HEK293 (cell line): ENCODE measurements at regions not wholly inside any gene's neighbourhood (a gene's known extent, or its start where the extent isn't known, plus 50 kb on each side); places are given as distances from the start of the nearest gene placed in this dataset.

Experiments
- CTCF ChIP-seq: fragments of 450-650 bp; formaldehyde crosslinking; IDR thresholded peaks from 2 replicates; pipeline ENCODE4 v1.5.1; 2016; ENCODE audit warnings: missing biosample characterization, missing genetic modification characterization
- ZBTB8A ChIP-seq: fragments of 450-650 bp; formaldehyde crosslinking; IDR thresholded peaks from 2 replicates; pipeline ENCODE4 v1.5.1; 2016; ENCODE audit warnings: missing biosample characterization, missing genetic modification characterization
- ZNF311 ChIP-seq: fragments of 450-650 bp; formaldehyde crosslinking; IDR thresholded peaks from 2 replicates; pipeline ENCODE4 v1.5.1; 2017; ENCODE audit warnings: missing biosample characterization, missing genetic modification characterization, borderline replicate concordance
- ZNF629 ChIP-seq: fragments of 450-650 bp; formaldehyde crosslinking; IDR thresholded peaks from 2 replicates; pipeline ENCODE4 v1.5.1; 2017; ENCODE audit warnings: missing biosample characterization, missing genetic modification characterization
- ZNF707 ChIP-seq: fragments of 450-650 bp; formaldehyde crosslinking; IDR thresholded peaks from 2 replicates; pipeline ENCODE4 v1.5.1; 2016; ENCODE audit warnings: missing biosample characterization, missing genetic modification characterization
- ZNF768 ChIP-seq: fragments of 450-650 bp; formaldehyde crosslinking; IDR thresholded peaks from 2 replicates; pipeline ENCODE4 v1.5.1; 2018; ENCODE audit warnings: missing biosample characterization, mild to moderate bottlenecking, missing genetic modification characterization

- TF ChIP-seq CTCF (no peak), ZBTB8A (no peak), ZNF311 (tag by site-specific recombination) (no peak), ZNF707 (tag by site-specific recombination) (no peak), ZNF768 (tag by site-specific recombination) (no peak), ZNF629 (tag by site-specific recombination) (no peak)
These were observed 113.1 kb upstream of the PTPN1 start for GRCh38 chr20:50397058-50397457.
